Heart right ventricle (tissue), 16 donors: ENCODE measurements at regions not wholly inside any gene's neighbourhood (a gene's known extent, or its start where the extent isn't known, plus 50 kb on each side); places are given as distances from the start of the nearest gene placed in this dataset.

Experiments
- ATAC-seq, 8 donors: fragments of 200-7000 bp; cut with Tn5 transposase; one replicate each; pipeline ENCODE4 v1.9.1; 2020; ENCODE audit warnings: mild to moderate bottlenecking in 8 of 8, moderate library complexity in 8 of 8, moderate number of reproducible peaks in 1 of 8
- DNase-seq, 2 donors: peaks; one replicate each; pipeline ENCODE4 v3.0.0-alpha.2; 2020
- H3K27ac ChIP-seq, 10 donors: fragments of 200-600 bp; sonication (generic) in 2 of 10; one replicate each; pipeline versions ENCODE4 v1.5.0 to v1.8.0; 2020 to 2022; ENCODE audit warnings: mild to moderate bottlenecking in 3 of 10
- H3K27me3 ChIP-seq, 7 donors: fragments of 200-600 bp; one replicate each; pipeline ENCODE4 v1.8.0; 2021 to 2022; ENCODE audit warnings: mild to moderate bottlenecking in 2 of 7
- H3K36me3 ChIP-seq, 9 donors: fragments of 200-600 bp; sonication (generic) in 1 of 9; one replicate each; pipeline versions ENCODE4 v1.5.0 to v1.8.0; 2020 to 2022; ENCODE audit warnings: mild to moderate bottlenecking in 2 of 9
- H3K4me1 ChIP-seq, 9 donors: fragments of 200-600 bp; sonication (generic) in 1 of 9; one replicate each; pipeline versions ENCODE4 v1.5.0 to v1.8.0; 2020 to 2022; ENCODE audit warnings: mild to moderate bottlenecking in 4 of 9
- H3K4me3 ChIP-seq, 10 donors: fragments of 200-600 bp; sonication (generic) in 2 of 10; one replicate each; pipeline versions ENCODE4 v1.5.0 to v1.8.0; 2020 to 2022; ENCODE audit warnings: mild to moderate bottlenecking in 7 of 10, moderate library complexity in 2 of 10
- H3K9me3 ChIP-seq, 11 donors: fragments of 200-600 bp in 10 of 11; sonication (generic) in 2 of 11; one replicate each; pipeline versions ENCODE4 v1.5.0 to v1.8.0; 2013 to 2022; ENCODE audit warnings: mild to moderate bottlenecking in 2 of 11, control low read depth in 1 of 11, moderate library complexity in 1 of 11
- CTCF ChIP-seq, 9 donors: fragments of 200-600 bp; sonication (generic) in 2 of 9; IDR thresholded peaks; one replicate each; pipeline versions ENCODE4 v1.5.0 to v1.8.0; 2021 to 2022; ENCODE audit warnings: antibody characterized with exemption in 9 of 9, mild to moderate bottlenecking in 5 of 9, moderate library complexity in 1 of 9
- WGBS, 2 donors: extraction: QIAGEN DNeasy Blood & Tissue Kit; methylation state at CpG; one replicate each; pipeline ENCODE4 v1.1.7; 2013; ENCODE audit warnings: inconsistent platforms in 1 of 2; 5-methylcytosine and 5-hydroxymethylcytosine counted together
- intact Hi-C, 10 donors: fragments of 100-400 bp; cut with DNase I; formaldehyde crosslinking; loops; one replicate each; pipeline versions ENCODE4 v1.11.1 to v1.14.2; 2022
- donor health status: Arrhythmogenic right ventricular cardiomyopathy.
- donor health status: ischemic (EF 13 %, LVEDD 7.1; RV severe dilation, severe dysfunction).
- donor health status: healthy with polysubstance abuse.
- donor health status: DM: no; HTN: yes; CAD: no.
- donor health status: DM: no; HTN: no; CAD: no.
- donor health status: ischemic (EF 25% LVEDD 6.9; RV normal size, moderate dysfunction).
- donor health status: ischemic (EF 25% LVEDD 5.7; RV mildly dilated, moderate dysfunction).
- donor health status: healthy.
- donor health status: DM: yes; HTN: yes; CAD: no.
- donor health status: Ischemic cardiomyopathy.
- donor health status: ischemic (EF 35%, LVEDD 5.7; RV mildly dilated, moderate dysfunction).
- donor health status: nonischemic (EF 11% LVEDD 7.7; RV severe dilation, severe dysfunction).
- donor health status: DM: yes; HTN: yes; CAD: no.
- donor health status: PGD.
- donor health status: ischemic (EF 29% LVEDD 5.4; RV normal size, mild dysfunction).
- donor health status: nonischemic (EF 23%, LVEDD 6.1; RV moderate dilation, normal function).

GRCh38 chr5:135643881-135644766 is 65.3 kb upstream of the CXCL14 start:
- TF ChIP-seq CTCF (IDR thresholded peaks at IDR 0.05), result no peak
- ATAC-seq (no peak), DNase-seq (no peak)
- Histone ChIP-seq H3K27ac (no peak overlapping the region), H3K36me3 (no peaks in the 10 kb centered on the region), H3K4me3 (no peak overlapping the region), H3K27me3 (peaks cover 0 to 8% (median 0%) of the 10 kb centered on the region in 7 donors), H3K9me3 (no peaks in the 10 kb centered on the region), H3K4me1 (no peaks in the 10 kb centered on the region)
- 71 to 83% methylated on average over 4 of the region's 4 CpGs for WGBS, 2 donors
- intact Hi-C loops, result no loop called here

GRCh38 chr5:135642934-135643333 is 64.1 kb upstream of the CXCL14 start:
- Histone ChIP-seq H3K27me3 (peaks cover 0 to 8% (median 0%) of the 10 kb centered on the region in 7 donors), H3K27ac (no peak overlapping the region), H3K4me3 (no peak overlapping the region), H3K36me3 (no peaks in the 10 kb centered on the region), H3K9me3 (no peaks in the 10 kb centered on the region), H3K4me1 (no peaks in the 10 kb centered on the region)
- 80 to 84% methylated on average over 10 of the region's 10 CpGs for WGBS, 2 donors
- ATAC-seq, result peak in 2 of 8 donors; percentile 38 to 65
- no peak for DNase-seq
- no peak for TF ChIP-seq CTCF (IDR thresholded peaks at IDR 0.05)
- intact Hi-C loops, result no loop called here

GRCh38 chr5:135642488-135642870 is 63.7 kb upstream of the CXCL14 start:
- Histone ChIP-seq H3K4me3 (no peak overlapping the region), H3K36me3 (no peaks in the 10 kb centered on the region), H3K4me1 (no peaks in the 10 kb centered on the region), H3K27ac (no peak overlapping the region), H3K27me3 (peaks cover 0 to 13% (median 3%) of the 10 kb centered on the region in 7 donors), H3K9me3 (no peaks in the 10 kb centered on the region)
- ATAC-seq (peak in 2 of 8 donors; percentile 41 to 59), DNase-seq (no peak)
- no peak for TF ChIP-seq CTCF (IDR thresholded peaks at IDR 0.05)
- WGBS, 2 donors, result 76 to 87% methylated on average over 3 of the region's 3 CpGs
- intact Hi-C loops, result no loop called here

GRCh38 chr5:135641734-135642487 is 63.1 kb upstream of the CXCL14 start:
- Histone ChIP-seq H3K27ac (no peak overlapping the region), H3K4me1 (no peaks in the 10 kb centered on the region), H3K4me3 (no peak overlapping the region), H3K9me3 (no peaks in the 10 kb centered on the region), H3K27me3 (peaks cover 0 to 18% (median 8%) of the 10 kb centered on the region in 7 donors), H3K36me3 (no peaks in the 10 kb centered on the region)
- intact Hi-C loops, result no loop called here
- no peak for TF ChIP-seq CTCF (IDR thresholded peaks at IDR 0.05)
- DNase-seq, result no peak
- WGBS, 2 donors, result 75 to 88% methylated on average over 3 of the region's 3 CpGs
- peak in 1 of 8 donors; percentile 24 for ATAC-seq
